ENCODE measurements at regions not wholly inside any gene's neighbourhood (a gene's known extent, or its start where the extent isn't known, plus 50 kb on each side); places are given as distances from the start of the nearest gene placed in this dataset.

DNA sequence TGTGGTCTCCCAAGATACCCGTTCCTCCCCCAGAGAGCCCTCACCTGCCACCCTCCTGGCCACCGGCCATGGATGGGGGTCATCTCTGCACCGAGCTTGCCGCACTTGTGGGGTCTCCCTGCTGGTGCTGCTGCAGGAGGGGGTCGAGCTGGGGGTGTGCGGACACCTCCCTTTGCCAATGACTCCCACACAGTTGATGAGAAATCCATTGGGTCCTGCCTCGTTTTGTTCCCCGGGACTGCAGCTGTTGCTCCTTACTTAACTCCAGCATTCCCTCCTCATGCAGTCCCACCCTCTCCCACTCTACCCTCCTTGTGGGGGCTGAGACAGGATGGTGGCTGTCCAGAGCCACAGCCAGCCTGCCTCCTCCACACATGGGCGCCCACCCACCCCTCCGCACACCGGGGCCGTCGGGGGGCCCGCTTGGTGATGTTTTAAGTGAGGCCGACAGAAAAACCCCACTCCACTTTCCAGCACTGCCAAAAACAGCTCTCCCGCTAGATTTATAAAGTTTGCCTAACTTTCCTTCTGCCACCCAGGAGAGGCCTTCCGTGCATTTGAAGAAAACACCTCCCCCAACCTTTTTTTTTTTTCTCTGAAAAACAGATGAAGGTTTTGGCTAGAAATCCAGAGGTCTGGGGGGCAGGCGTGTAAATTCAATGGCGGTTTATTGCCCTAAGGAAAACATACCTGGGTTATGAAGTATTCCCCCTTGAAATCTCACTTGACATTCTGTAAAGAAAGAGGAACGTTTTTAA is 53.5 kb upstream of the APCDD1L start:
- TF ChIP-seq, protein P1, sequence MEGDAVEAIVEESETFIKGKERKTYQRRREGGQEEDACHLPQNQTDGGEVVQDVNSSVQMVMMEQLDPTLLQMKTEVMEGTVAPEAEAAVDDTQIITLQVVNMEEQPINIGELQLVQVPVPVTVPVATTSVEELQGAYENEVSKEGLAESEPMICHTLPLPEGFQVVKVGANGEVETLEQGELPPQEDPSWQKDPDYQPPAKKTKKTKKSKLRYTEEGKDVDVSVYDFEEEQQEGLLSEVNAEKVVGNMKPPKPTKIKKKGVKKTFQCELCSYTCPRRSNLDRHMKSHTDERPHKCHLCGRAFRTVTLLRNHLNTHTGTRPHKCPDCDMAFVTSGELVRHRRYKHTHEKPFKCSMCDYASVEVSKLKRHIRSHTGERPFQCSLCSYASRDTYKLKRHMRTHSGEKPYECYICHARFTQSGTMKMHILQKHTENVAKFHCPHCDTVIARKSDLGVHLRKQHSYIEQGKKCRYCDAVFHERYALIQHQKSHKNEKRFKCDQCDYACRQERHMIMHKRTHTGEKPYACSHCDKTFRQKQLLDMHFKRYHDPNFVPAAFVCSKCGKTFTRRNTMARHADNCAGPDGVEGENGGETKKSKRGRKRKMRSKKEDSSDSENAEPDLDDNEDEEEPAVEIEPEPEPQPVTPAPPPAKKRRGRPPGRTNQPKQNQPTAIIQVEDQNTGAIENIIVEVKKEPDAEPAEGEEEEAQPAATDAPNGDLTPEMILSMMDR (IDR thresholded peaks at IDR 0.05), result no peak
- no peak for TF ChIP-seq POLR2A (IDR thresholded peaks at IDR 0.05)
